NCI-H1092 (cell line): ENCODE measurements at regions not wholly inside any gene's neighbourhood (a gene's known extent, or its start where the extent isn't known, plus 50 kb on each side); places are given as distances from the start of the nearest gene placed in this dataset.
"Not testable (repeated sequence)": the region's sequence is repeated elsewhere in the genome, so short reads cannot be mapped to it uniquely, and the experiment has no call there.

Experiments
- DNase-seq: peaks from one replicate; lab custom pipeline; 2025; lab: John Stamatoyannopoulos, UW

- no peak for DNase-seq
Measured at GRCh38 chr20:56724241-56724757, 95.2 kb downstream of the TFAP2C start.

GRCh38 chr20:56730003-56730402, 100.9 kb downstream of the TFAP2C start:
- no peak for DNase-seq

- DNase-seq, result no peak
Measured at GRCh38 chr20:56730996-56731395, 101.9 kb downstream of the TFAP2C start.

GRCh38 chr20:56731476-56731875, 102.4 kb downstream of the TFAP2C start:
- no peak for DNase-seq

GRCh38 chr20:56733967-56734366, 104.9 kb downstream of the TFAP2C start:
- no peak for DNase-seq

GRCh38 chr20:56735084-56735642, 106.1 kb downstream of the TFAP2C start:
- DNase-seq, result no peak

GRCh38 chr20:56736285-56736857, 107.3 kb downstream of the TFAP2C start:
- DNase-seq, result no peak

GRCh38 chr20:56744325-56744821, 115.3 kb downstream of the TFAP2C start:
- DNase-seq, result not testable (repeated sequence)

GRCh38 chr20:56748476-56749377, 119.6 kb downstream of the TFAP2C start:
- no peak for DNase-seq

- DNase-seq, result no peak
Measured at GRCh38 chr20:56750430-56750829, 121.3 kb downstream of the TFAP2C start.

GRCh38 chr20:56752274-56752673, 123.2 kb downstream of the TFAP2C start:
- DNase-seq, result no peak

GRCh38 chr20:56755201-56755600, 126.1 kb downstream of the TFAP2C start:
- DNase-seq, result no peak

- not testable (repeated sequence) for DNase-seq
Measured at GRCh38 chr20:56756658-56757057, 127.6 kb downstream of the TFAP2C start.

- DNase-seq, result no peak
Measured at GRCh38 chr20:56758706-56759105, 129.6 kb downstream of the TFAP2C start.

- DNase-seq, result no peak
Measured at GRCh38 chr20:56759741-56760278, 130.7 kb downstream of the TFAP2C start.

GRCh38 chr20:56760610-56761009, 131.5 kb downstream of the TFAP2C start:
- DNase-seq, result no peak

GRCh38 chr20:56761393-56761792, 132.3 kb downstream of the TFAP2C start:
- no peak for DNase-seq

- no peak for DNase-seq
Measured at GRCh38 chr20:56762401-56762800, 133.3 kb downstream of the TFAP2C start.

GRCh38 chr20:56762829-56763228, 133.7 kb downstream of the TFAP2C start:
- DNase-seq, result no peak

GRCh38 chr20:56764671-56765070, 135.6 kb downstream of the TFAP2C start:
- DNase-seq, result no peak

GRCh38 chr20:56765172-56766073, 136.3 kb downstream of the TFAP2C start:
- DNase-seq, result no peak
